ENCODE measurements at regions not wholly inside any gene's neighbourhood (a gene's known extent, or its start where the extent isn't known, plus 50 kb on each side); places are given as distances from the start of the nearest gene placed in this dataset.

GRCh38 chr2:144650907-144651306, 131.0 kb upstream of the ZEB2 start:
- Histone ChIP-seq H3K27me3 (ENCODE audit: insufficient read depth, low read length) (no peaks in the 10 kb centered on the region), H3K4me3 (replicated peaks in 1 of 2; ENCODE audit: low read depth in 1 of 2, low read length in 2 of 2) (no peak overlapping the region), H3K27ac (ENCODE audit: low read depth, low read length) (no peak overlapping the region), H3K36me3 (ENCODE audit: control insufficient read depth in 1 of 2, insufficient read depth in 2 of 2, low read length in 2 of 2) (no peaks in the 10 kb centered on the region), H3K4me1 (ENCODE audit: control insufficient read depth in 1 of 2, insufficient read depth in 2 of 2, low read length in 2 of 2) (no peaks in the 10 kb centered on the region), H2AFZ (ENCODE audit: low read depth, low read length, poor library complexity, severe bottlenecking) (no peak overlapping the region), H3K9me3 (ENCODE audit: control insufficient read depth in 1 of 2, insufficient read depth in 1 of 2, low read depth in 1 of 2, low read length in 2 of 2) (no peaks in the 10 kb centered on the region), H4K20me1 (ENCODE audit: insufficient read depth) (no peaks in the 10 kb centered on the region), H3K9ac (ENCODE audit: low read length) (no peak overlapping the region), H3K79me2 (ENCODE audit: insufficient read depth, low read length) (no peaks in the 10 kb centered on the region), H3K9me2 (ENCODE audit: insufficient read depth) (no peaks in the 10 kb centered on the region; the same call in 1 of the 2 replicates), H3K4me2 (ENCODE audit: low read length) (no peak overlapping the region)
- ChIA-PET CTCF (no interaction called here), RAD21 (ENCODE audit: low non-redundant PET in 1 of 2, low total read pairs in 2 of 2, uncharacterized antibody in 2 of 2, unreplicated experiment in 2 of 2) (no interaction called here), POLR2A (no interaction called here)
- no peak for DNase-seq (ENCODE audit: low read depth, low spot score)
- TF ChIP-seq RAD21 (IDR thresholded peaks at IDR 0.05; ENCODE audit: low read depth) (no peak), ZNF274 (IDR thresholded peaks at IDR 0.05; ENCODE audit: low read depth, low read length) (no peak), ATF3 (IDR thresholded peaks at IDR 0.05) (no peak), TCF7L2 (IDR thresholded peaks at IDR 0.05; ENCODE audit: borderline replicate concordance, extremely low read depth, insufficient read depth, insufficient read length) (no peak), CBX3 (IDR thresholded peaks at IDR 0.05; ENCODE audit: low read depth) (no peak), SRF (IDR thresholded peaks at IDR 0.05; ENCODE audit: low read depth) (no peak), YY1 (IDR thresholded peaks at IDR 0.05; ENCODE audit: extremely low read depth, insufficient replicate concordance, low read depth, low read length) (no peak), SP1 (IDR thresholded peaks at IDR 0.05; ENCODE audit: low read depth) (no peak)
- ATAC-seq = no peak
- intact Hi-C loops (cut with micrococcal nuclease) = no loop called here
- no TSS peak for BruUV-seq (replicated peaks)

- Histone ChIP-seq H3K9ac (ENCODE audit: low read length) (no peak overlapping the region), H2AFZ (ENCODE audit: low read depth, low read length, poor library complexity, severe bottlenecking) (no peak overlapping the region), H3K4me1 (ENCODE audit: control insufficient read depth in 1 of 2, insufficient read depth in 2 of 2, low read length in 2 of 2) (no peaks in the 10 kb centered on the region), H3K36me3 (ENCODE audit: control insufficient read depth in 1 of 2, insufficient read depth in 2 of 2, low read length in 2 of 2) (no peaks in the 10 kb centered on the region), H3K27me3 (ENCODE audit: insufficient read depth, low read length) (no peaks in the 10 kb centered on the region), H4K20me1 (ENCODE audit: insufficient read depth) (no peaks in the 10 kb centered on the region), H3K4me3 (replicated peaks in 1 of 2; ENCODE audit: low read depth in 1 of 2, low read length in 2 of 2) (no peak overlapping the region), H3K4me2 (ENCODE audit: low read length) (no peak overlapping the region), H3K79me2 (ENCODE audit: insufficient read depth, low read length) (no peaks in the 10 kb centered on the region), H3K9me2 (ENCODE audit: insufficient read depth) (no peaks in the 10 kb centered on the region; the same call in 1 of the 2 replicates), H3K9me3 (ENCODE audit: control insufficient read depth in 1 of 2, insufficient read depth in 1 of 2, low read depth in 1 of 2, low read length in 2 of 2) (no peaks in the 10 kb centered on the region), H3K27ac (ENCODE audit: low read depth, low read length) (no peak overlapping the region)
- RAD21 ChIA-PET (ENCODE audit: low non-redundant PET in 1 of 2, low total read pairs in 2 of 2, uncharacterized antibody in 2 of 2, unreplicated experiment in 2 of 2) = no interaction called here
- ATAC-seq (no peak), DNase-seq (ENCODE audit: low read depth, low spot score) (no peak)
- TF ChIP-seq TCF7L2 (IDR thresholded peaks at IDR 0.05; ENCODE audit: borderline replicate concordance, extremely low read depth, insufficient read depth, insufficient read length) (no peak), ELF1 (IDR thresholded peaks at IDR 0.05; ENCODE audit: borderline replicate concordance, low read depth) (no peak), ZNF274 (IDR thresholded peaks at IDR 0.05; ENCODE audit: low read depth, low read length) (no peak), MAX (IDR thresholded peaks at IDR 0.05) (no peak), YY1 (IDR thresholded peaks at IDR 0.05; ENCODE audit: extremely low read depth, insufficient replicate concordance, low read depth, low read length) (no peak), ATF3 (IDR thresholded peaks at IDR 0.05) (no peak)
- intact Hi-C loops (cut with micrococcal nuclease) = no loop called here
- CTCF ChIA-PET = no interaction called here
- no TSS peak for BruUV-seq (replicated peaks)
- POLR2A ChIA-PET = no interaction called here
These were observed 129.0 kb upstream of the ZEB2 start for GRCh38 chr2:144648837-144649465.
